Upper lobe of left lung (tissue), 4 donors: ENCODE measurements at regions not wholly inside any gene's neighbourhood (a gene's known extent, or its start where the extent isn't known, plus 50 kb on each side); places are given as distances from the start of the nearest gene placed in this dataset.

Experiments used
- POLR2A ChIP-seq, 4 donors: fragments of 450-650 bp; IDR thresholded peaks; one replicate each; pipeline ENCODE4 v1.5.1; 2016 to 2017; ENCODE audit warnings: antibody characterized with exemption in 4 of 4, mild to moderate bottlenecking in 2 of 4
- POLR2AphosphoS5 ChIP-seq, 2 donors: sonication (generic); formaldehyde crosslinking; IDR thresholded peaks; one replicate each; pipeline ENCODE4 v1.5.1; 2017; ENCODE audit warnings: antibody characterized with exemption in 2 of 2
- TF ChIP-seq, protein P1 (sequence below), 6 experiments: fragments of 450-650 bp in 4 of 6; fragments of 200-600 bp in 2 of 6; sonication (generic) in 2 of 6; IDR thresholded peaks; one replicate each; pipeline ENCODE4 v1.5.1; 2016 to 2019; ENCODE audit warnings: antibody characterized with exemption in 6 of 6

DNA sequence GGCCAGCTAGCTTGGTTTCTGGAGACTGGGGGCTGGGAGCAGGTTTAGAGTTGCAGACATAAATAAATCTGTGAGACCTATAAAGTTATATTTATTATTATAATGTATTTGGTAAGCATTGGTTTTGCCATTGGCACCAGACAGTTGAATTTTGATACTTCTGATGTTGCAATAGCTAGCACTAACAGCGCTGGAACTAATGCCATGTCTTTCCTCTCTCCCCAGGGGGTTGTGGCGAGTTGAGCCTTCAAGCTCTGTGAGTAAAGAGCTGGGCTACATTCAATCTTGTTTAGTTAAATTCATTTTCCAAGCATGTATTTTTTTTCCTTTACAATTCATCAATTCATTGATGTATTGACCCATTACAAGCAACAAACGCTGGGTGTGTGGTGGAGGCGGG, 358.7 kb upstream of the NR3C2 start:
- TF ChIP-seq POLR2A (IDR thresholded peaks at IDR 0.05) (no peak), POLR2AphosphoS5 (IDR thresholded peaks at IDR 0.05) (no peak)
- TF ChIP-seq, protein P1, sequence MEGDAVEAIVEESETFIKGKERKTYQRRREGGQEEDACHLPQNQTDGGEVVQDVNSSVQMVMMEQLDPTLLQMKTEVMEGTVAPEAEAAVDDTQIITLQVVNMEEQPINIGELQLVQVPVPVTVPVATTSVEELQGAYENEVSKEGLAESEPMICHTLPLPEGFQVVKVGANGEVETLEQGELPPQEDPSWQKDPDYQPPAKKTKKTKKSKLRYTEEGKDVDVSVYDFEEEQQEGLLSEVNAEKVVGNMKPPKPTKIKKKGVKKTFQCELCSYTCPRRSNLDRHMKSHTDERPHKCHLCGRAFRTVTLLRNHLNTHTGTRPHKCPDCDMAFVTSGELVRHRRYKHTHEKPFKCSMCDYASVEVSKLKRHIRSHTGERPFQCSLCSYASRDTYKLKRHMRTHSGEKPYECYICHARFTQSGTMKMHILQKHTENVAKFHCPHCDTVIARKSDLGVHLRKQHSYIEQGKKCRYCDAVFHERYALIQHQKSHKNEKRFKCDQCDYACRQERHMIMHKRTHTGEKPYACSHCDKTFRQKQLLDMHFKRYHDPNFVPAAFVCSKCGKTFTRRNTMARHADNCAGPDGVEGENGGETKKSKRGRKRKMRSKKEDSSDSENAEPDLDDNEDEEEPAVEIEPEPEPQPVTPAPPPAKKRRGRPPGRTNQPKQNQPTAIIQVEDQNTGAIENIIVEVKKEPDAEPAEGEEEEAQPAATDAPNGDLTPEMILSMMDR (IDR thresholded peaks at IDR 0.05): no peak
